ENCODE measurements at regions not wholly inside any gene's neighbourhood (a gene's known extent, or its start where the extent isn't known, plus 50 kb on each side); places are given as distances from the start of the nearest gene placed in this dataset.

GRCh38 chr2:7660816-7661215 is 743.6 kb downstream of the RNF144A start:
- no peak for TF ChIP-seq YY1 (IDR thresholded peaks at IDR 0.05; ENCODE audit: low read depth)
- TF ChIP-seq TAF1 (IDR thresholded peaks at IDR 0.05; ENCODE audit: low read depth) = no peak
- no peak for TF ChIP-seq TCF12 (IDR thresholded peaks at IDR 0.05; ENCODE audit: low read depth)
- TF ChIP-seq RAD21 (IDR thresholded peaks at IDR 0.05; ENCODE audit: low read depth) = no peak
- no peak for TF ChIP-seq FOXM1 (IDR thresholded peaks at IDR 0.05; ENCODE audit: borderline replicate concordance, low read depth)
- TF ChIP-seq TEAD4 (IDR thresholded peaks at IDR 0.05) = no peak
- no peak for TF ChIP-seq ZBTB7A (IDR thresholded peaks at IDR 0.05; ENCODE audit: low read depth)
